ENCODE measurements at regions not wholly inside any gene's neighbourhood (a gene's known extent, or its start where the extent isn't known, plus 50 kb on each side); places are given as distances from the start of the nearest gene placed in this dataset.

GRCh38 chr17:79362772-79363305 is 248.0 kb downstream of the RBFOX3 start:
- Histone ChIP-seq H3K79me2 (ENCODE audit: insufficient read depth, low read length) (no peaks in the 10 kb centered on the region), H3K4me2 (ENCODE audit: low read depth, low read length, poor library complexity, severe bottlenecking) (no peak overlapping the region), H3K9me2 (replicated peaks; ENCODE audit: insufficient read depth, low read length) (no peaks in the 10 kb centered on the region), H3F3A (ENCODE audit: insufficient read depth) (no peaks in the 10 kb centered on the region), H4K20me1 (ENCODE audit: low read depth, low read length) (no peaks in the 10 kb centered on the region), H3K9ac (ENCODE audit: low read length) (no peak overlapping the region), H3K27ac (ENCODE audit: low read depth, low read length) (no peak overlapping the region), H2AFZ (ENCODE audit: low read depth, low read length, severe bottlenecking) (no peak overlapping the region), H3K27me3 (ENCODE audit: low read length) (no peaks in the 10 kb centered on the region), H3K4me3 (ENCODE audit: insufficient read depth, low read length, poor library complexity, severe bottlenecking) (no peak overlapping the region), H3K36me3 (ENCODE audit: low read length) (no peaks in the 10 kb centered on the region), H3K9me3 (ENCODE audit: insufficient read depth, low read length) (no peaks in the 10 kb centered on the region)
- TF ChIP-seq EZH2phosphoT487 (conservative IDR thresholded peaks at IDR 0.05; ENCODE audit: low read length) (no peak), CTCF (IDR thresholded peaks at IDR 0.05; ENCODE audit: insufficient read depth, low read length, poor library complexity, severe bottlenecking) (no peak)

- H3K4me3 ChIP-seq (ENCODE audit: insufficient read depth, low read length, poor library complexity, severe bottlenecking): no peak overlapping the region
- no peaks in the 10 kb centered on the region for H3K27me3 ChIP-seq (ENCODE audit: low read length)
- no peaks in the 10 kb centered on the region for H3K36me3 ChIP-seq (ENCODE audit: low read length)
- no peaks in the 10 kb centered on the region for H3K9me2 ChIP-seq (replicated peaks; ENCODE audit: insufficient read depth, low read length)
- H3F3A ChIP-seq (ENCODE audit: insufficient read depth): no peaks in the 10 kb centered on the region
- no peaks in the 10 kb centered on the region for H3K79me2 ChIP-seq (ENCODE audit: insufficient read depth, low read length)
- no peak overlapping the region for H3K4me2 ChIP-seq (ENCODE audit: low read depth, low read length, poor library complexity, severe bottlenecking)
- H3K27ac ChIP-seq (ENCODE audit: low read depth, low read length): no peak overlapping the region
- H3K9ac ChIP-seq (ENCODE audit: low read length): no peak overlapping the region
- TF ChIP-seq CTCF (IDR thresholded peaks at IDR 0.05; ENCODE audit: insufficient read depth, low read length, poor library complexity, severe bottlenecking) (no peak), EZH2phosphoT487 (conservative IDR thresholded peaks at IDR 0.05; ENCODE audit: low read length) (no peak)
- no peak overlapping the region for H2AFZ ChIP-seq (ENCODE audit: low read depth, low read length, severe bottlenecking)
- no peaks in the 10 kb centered on the region for H4K20me1 ChIP-seq (ENCODE audit: low read depth, low read length)
- no peaks in the 10 kb centered on the region for H3K9me3 ChIP-seq (ENCODE audit: insufficient read depth, low read length)
These were observed 248.7 kb downstream of the RBFOX3 start for GRCh38 chr17:79361873-79362771.

DNA sequence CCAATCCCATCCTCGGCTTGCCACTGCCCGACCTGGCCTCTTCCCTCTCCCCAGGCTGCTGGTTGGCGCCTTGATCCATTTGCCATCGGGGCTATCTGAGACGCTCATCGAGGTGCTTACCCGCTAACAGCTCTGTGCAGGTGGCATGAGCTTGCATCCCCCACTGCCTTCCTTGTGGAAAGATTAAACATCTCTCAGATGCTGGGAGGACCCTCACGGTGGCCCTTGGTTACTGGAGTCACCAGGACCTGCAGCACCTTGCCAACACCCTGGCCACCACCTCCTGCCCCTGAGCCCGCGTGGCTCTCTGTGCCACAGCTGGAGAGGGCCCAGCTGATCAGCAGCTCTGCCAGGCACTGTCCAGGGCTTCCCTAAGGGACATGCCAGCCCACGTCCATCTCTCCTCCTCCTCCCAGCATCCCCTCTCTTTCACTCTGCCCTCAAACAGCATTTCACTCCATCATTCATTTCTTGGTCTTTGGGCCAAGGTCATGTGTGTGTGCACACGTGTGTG is 249.6 kb downstream of the RBFOX3 start:
- TF ChIP-seq CTCF (IDR thresholded peaks at IDR 0.05; ENCODE audit: insufficient read depth, low read length, poor library complexity, severe bottlenecking): no peak
- TF ChIP-seq EZH2phosphoT487 (conservative IDR thresholded peaks at IDR 0.05; ENCODE audit: low read length): no peak
- Histone ChIP-seq H3K27ac (ENCODE audit: low read depth, low read length) (no peak overlapping the region), H3K9me2 (replicated peaks; ENCODE audit: insufficient read depth, low read length) (no peaks in the 10 kb centered on the region), H3K79me2 (ENCODE audit: insufficient read depth, low read length) (no peaks in the 10 kb centered on the region), H3K9ac (ENCODE audit: low read length) (no peak overlapping the region), H3K9me3 (ENCODE audit: insufficient read depth, low read length) (no peaks in the 10 kb centered on the region), H4K20me1 (ENCODE audit: low read depth, low read length) (no peaks in the 10 kb centered on the region), H3K4me2 (ENCODE audit: low read depth, low read length, poor library complexity, severe bottlenecking) (no peak overlapping the region), H3K36me3 (ENCODE audit: low read length) (no peaks in the 10 kb centered on the region), H3K4me3 (ENCODE audit: insufficient read depth, low read length, poor library complexity, severe bottlenecking) (no peak overlapping the region), H3F3A (ENCODE audit: insufficient read depth) (no peaks in the 10 kb centered on the region), H2AFZ (ENCODE audit: low read depth, low read length, severe bottlenecking) (no peak overlapping the region), H3K27me3 (ENCODE audit: low read length) (no peaks in the 10 kb centered on the region)

Data from SU-DHL-6 (cell line).